Gastroesophageal sphincter (tissue), 4 donors: ENCODE measurements at regions not wholly inside any gene's neighbourhood (a gene's known extent, or its start where the extent isn't known, plus 50 kb on each side); places are given as distances from the start of the nearest gene placed in this dataset.

ENCODE experiments used
- ATAC-seq: fragments of 150-250 bp; one replicate; pipeline ENCODE4 v1.9.1; 2016; ENCODE audit warnings: mild to moderate bottlenecking, moderate library complexity
- H3K27ac ChIP-seq, 4 donors: fragments of 200-600 bp; sonication (generic) in 3 of 4; 1 replicate in 3 of 4; 2 replicates in 1 of 4; pipeline ENCODE4 v1.5.1; 2016 to 2019
- H3K27me3 ChIP-seq: fragments of 200-600 bp; sonication (generic); one replicate; pipeline ENCODE4 v1.5.1; 2019
- H3K36me3 ChIP-seq, 2 donors: fragments of 200-600 bp; sonication (generic); one replicate each; pipeline ENCODE4 v1.5.1; 2019; ENCODE audit warnings: control low read depth in 1 of 2
- H3K4me1 ChIP-seq, 3 donors: fragments of 200-600 bp; sonication (generic); 1 replicate in 2 of 3; 2 replicates in 1 of 3; pipeline ENCODE4 v1.5.1; 2016 to 2019; ENCODE audit warnings: control low read depth in 2 of 3
- H3K4me3 ChIP-seq, 2 donors: fragments of 200-600 bp; sonication (generic); one replicate each; pipeline ENCODE4 v1.5.1; 2019; ENCODE audit warnings: mild to moderate bottlenecking in 1 of 2, moderate library complexity in 1 of 2
- H3K9me3 ChIP-seq, 3 donors: fragments of 200-600 bp; sonication (generic); one replicate each; pipeline ENCODE4 v1.5.1; 2017 to 2019; ENCODE audit warnings: control low read depth in 2 of 3
- EP300 ChIP-seq: sonication (generic); formaldehyde crosslinking; IDR thresholded peaks from one replicate; pipeline ENCODE4 v1.6.1; 2017; ENCODE audit warnings: antibody characterized with exemption, mild to moderate bottlenecking
- POLR2A ChIP-seq, 2 donors: fragments of 450-650 bp; IDR thresholded peaks; one replicate each; pipeline ENCODE4 v1.6.1; 2017; ENCODE audit warnings: antibody characterized with exemption in 2 of 2, mild to moderate bottlenecking in 2 of 2, moderate library complexity in 1 of 2
- POLR2AphosphoS5 ChIP-seq: sonication (generic); formaldehyde crosslinking; IDR thresholded peaks from one replicate; pipeline ENCODE4 v1.6.1; 2017; ENCODE audit warnings: antibody characterized with exemption
- WGBS, 2 donors: methylation state at CpG; one replicate each; pipeline ENCODE4 v1.1.5; 2018; ENCODE audit warnings: low coverage in 1 of 2; 5-methylcytosine and 5-hydroxymethylcytosine counted together
- TF ChIP-seq, protein P1 (sequence below), 4 experiments: fragments of 200-600 bp in 2 of 4; fragments of 450-650 bp in 2 of 4; sonication (generic) in 1 of 4; IDR thresholded peaks; one replicate each; pipeline ENCODE4 v1.5.1; 2017 to 2019; ENCODE audit warnings: antibody characterized with exemption in 4 of 4, mild to moderate bottlenecking in 2 of 4, moderate library complexity in 2 of 4

DNA sequence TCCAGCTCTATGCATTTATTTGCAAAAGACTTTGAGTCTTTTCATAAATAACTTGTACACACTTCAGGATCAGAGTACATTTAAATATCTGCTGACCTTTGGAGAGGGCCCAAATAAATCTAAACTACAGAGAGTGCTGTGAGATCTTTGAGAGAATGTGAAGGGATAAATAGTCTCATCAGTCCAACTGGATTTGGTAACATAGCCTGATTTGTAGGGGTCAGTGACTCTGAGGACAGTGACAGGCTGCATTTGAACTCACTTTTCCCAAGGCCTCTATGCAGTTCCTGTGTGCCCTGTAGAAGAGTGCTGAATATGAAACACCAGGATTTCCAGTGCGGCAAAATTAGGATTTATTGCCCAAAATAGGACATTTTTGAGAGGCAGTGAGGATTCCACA lies 136.2 kb downstream of the ZPLD1 start:
- Histone ChIP-seq H3K27ac (no peak overlapping the region), H3K4me1 (no peaks in the 10 kb centered on the region), H3K9me3 (no peaks in the 10 kb centered on the region), H3K27me3 (no peaks in the 10 kb centered on the region), H3K36me3 (no peaks in the 10 kb centered on the region), H3K4me3 (no peak overlapping the region)
- 100% methylated on average over 1 of the region's 1 CpG for whole genome bisulfite sequencing, 2 donors
- no peak for TF ChIP-seq POLR2A (IDR thresholded peaks at IDR 0.05)
- TF ChIP-seq POLR2AphosphoS5, result no peak
- TF ChIP-seq EP300, result no peak
- TF ChIP-seq, protein P1, sequence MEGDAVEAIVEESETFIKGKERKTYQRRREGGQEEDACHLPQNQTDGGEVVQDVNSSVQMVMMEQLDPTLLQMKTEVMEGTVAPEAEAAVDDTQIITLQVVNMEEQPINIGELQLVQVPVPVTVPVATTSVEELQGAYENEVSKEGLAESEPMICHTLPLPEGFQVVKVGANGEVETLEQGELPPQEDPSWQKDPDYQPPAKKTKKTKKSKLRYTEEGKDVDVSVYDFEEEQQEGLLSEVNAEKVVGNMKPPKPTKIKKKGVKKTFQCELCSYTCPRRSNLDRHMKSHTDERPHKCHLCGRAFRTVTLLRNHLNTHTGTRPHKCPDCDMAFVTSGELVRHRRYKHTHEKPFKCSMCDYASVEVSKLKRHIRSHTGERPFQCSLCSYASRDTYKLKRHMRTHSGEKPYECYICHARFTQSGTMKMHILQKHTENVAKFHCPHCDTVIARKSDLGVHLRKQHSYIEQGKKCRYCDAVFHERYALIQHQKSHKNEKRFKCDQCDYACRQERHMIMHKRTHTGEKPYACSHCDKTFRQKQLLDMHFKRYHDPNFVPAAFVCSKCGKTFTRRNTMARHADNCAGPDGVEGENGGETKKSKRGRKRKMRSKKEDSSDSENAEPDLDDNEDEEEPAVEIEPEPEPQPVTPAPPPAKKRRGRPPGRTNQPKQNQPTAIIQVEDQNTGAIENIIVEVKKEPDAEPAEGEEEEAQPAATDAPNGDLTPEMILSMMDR (IDR thresholded peaks at IDR 0.05), result no peak
- no peak for ATAC-seq

DNA sequence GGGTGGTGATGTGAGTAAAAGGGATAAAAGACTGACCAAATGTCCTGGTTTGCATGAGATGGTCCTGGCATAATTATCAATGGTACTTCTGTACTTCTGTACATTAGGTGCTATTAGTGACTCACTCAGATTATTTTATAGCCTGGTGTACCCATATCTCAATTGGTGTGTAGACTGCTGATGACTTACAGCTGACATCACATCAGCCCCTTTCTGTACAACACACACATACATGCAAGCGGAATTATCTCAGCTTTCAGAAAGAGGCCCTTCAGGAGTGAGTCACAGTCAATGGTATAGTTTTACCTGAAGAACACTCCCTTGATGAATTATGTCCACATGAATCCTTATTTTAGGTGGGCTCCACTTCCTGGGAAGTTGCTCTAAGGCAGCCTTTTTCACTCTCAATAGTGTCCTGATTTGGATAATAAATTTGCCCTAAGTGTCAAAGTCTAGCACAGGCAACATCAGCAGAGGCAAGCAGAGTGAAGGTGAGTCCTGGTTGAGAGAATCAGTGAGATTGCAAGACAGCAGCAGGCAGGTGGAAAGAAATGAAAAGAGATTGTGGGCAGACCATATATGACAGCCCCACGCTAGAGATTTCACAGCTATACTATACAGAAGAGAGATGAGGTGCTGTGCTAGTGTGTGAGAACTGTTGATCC lies 137.0 kb downstream of the ZPLD1 start:
- ATAC-seq, result no peak
- WGBS, 2 donors, result 85 to 95% methylated on average over 2 of the region's 2 CpGs
- TF ChIP-seq POLR2A (IDR thresholded peaks at IDR 0.05) (no peak), POLR2AphosphoS5 (no peak), EP300 (no peak)
- TF ChIP-seq, protein P1 (IDR thresholded peaks at IDR 0.05), result no peak

DNA sequence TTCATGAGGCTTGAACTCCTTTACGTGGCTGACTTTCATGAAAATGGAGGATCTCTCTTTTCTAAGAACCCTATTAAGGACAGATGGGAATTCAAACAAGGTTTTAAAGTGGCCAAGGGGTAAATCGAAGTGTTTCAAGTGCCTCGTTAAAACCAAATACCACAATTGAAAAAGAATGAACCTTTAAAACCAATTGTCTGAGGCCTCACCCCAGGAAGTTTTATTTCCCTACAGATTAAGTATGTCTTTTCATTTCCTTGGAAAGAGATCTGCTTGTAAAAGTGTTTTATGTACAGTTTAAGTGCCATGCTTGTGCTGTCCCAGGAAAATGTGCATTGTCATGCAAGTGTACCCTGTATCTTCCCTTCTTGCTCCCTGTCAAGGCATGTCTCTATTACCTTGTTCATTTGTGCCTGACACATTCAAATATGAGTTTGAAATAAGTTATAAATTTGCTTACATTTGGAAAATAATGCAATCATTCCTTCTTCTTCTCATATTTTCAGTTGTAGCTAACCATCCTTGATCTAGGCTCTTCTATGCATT lies 138.7 kb downstream of the ZPLD1 start:
- Histone ChIP-seq H3K36me3 (no peaks in the 10 kb centered on the region), H3K4me1 (no peaks in the 10 kb centered on the region), H3K9me3 (no peaks in the 10 kb centered on the region), H3K27me3 (no peaks in the 10 kb centered on the region), H3K4me3 (no peak overlapping the region), H3K27ac (no peak overlapping the region)
- WGBS, 2 donors, result 84 to 92% methylated on average over 3 of the region's 3 CpGs
- TF ChIP-seq, protein P1 (IDR thresholded peaks at IDR 0.05), result no peak
- TF ChIP-seq POLR2AphosphoS5, result no peak
- no peak for TF ChIP-seq POLR2A (IDR thresholded peaks at IDR 0.05)
- no peak for TF ChIP-seq EP300
- ATAC-seq, result no peak

More for the DNA sequence above, 137.0 kb downstream of the ZPLD1 start:
- H3K27me3 ChIP-seq, result no peaks in the 10 kb centered on the region
- H3K36me3 ChIP-seq, result no peaks in the 10 kb centered on the region
- H3K4me3 ChIP-seq, result no peak overlapping the region
- H3K4me1 ChIP-seq, result no peaks in the 10 kb centered on the region
- H3K27ac ChIP-seq, result no peak overlapping the region
- no peaks in the 10 kb centered on the region for H3K9me3 ChIP-seq

DNA sequence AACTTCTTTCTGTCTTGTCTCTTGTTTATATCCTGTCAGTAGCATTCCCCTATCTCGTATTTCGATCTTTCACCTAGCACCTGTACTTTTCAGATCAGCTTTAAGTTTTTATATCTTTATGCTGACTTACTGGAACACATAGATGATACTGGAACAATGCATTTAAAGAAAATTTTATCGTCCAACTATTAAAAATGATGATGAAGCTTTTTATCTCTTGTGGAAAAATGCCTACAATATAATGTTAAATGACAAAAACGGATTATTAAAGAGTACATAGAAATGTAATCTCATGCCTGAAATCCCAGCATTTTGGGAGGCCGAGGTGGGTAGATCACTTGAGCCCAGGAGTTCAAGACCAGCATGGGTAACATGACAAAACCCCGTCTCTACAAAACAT lies 139.5 kb downstream of the ZPLD1 start:
- Histone ChIP-seq H3K36me3 (no peaks in the 10 kb centered on the region), H3K9me3 (no peaks in the 10 kb centered on the region), H3K4me1 (no peaks in the 10 kb centered on the region), H3K4me3 (no peak overlapping the region), H3K27me3 (no peaks in the 10 kb centered on the region), H3K27ac (no peak overlapping the region)
- 63 to 72% methylated on average over 5 to 6 of the region's 6 CpGs for WGBS, 2 donors
- ATAC-seq, result no peak
- TF ChIP-seq POLR2AphosphoS5, result no peak
- no peak for TF ChIP-seq POLR2A (IDR thresholded peaks at IDR 0.05)
- TF ChIP-seq EP300, result no peak
- TF ChIP-seq, protein P1 (IDR thresholded peaks at IDR 0.05), result no peak

DNA sequence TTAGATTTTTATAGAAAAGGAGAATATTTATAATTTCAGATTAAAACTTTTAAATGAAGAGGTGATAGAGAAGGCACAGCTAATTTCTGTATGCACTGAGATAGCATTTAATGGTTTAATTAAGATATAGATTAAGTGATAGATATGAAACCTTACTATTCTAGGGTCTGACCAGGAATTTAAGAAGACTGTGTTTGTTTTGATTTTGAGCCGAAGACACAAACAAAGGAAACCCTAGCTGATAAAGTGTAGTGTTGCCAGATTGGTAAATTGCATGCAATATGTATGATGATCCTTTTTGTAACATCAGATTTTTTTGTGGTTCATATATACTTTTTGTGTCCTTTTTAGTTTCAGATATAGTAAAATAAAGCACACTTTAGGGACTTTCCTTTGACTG lies 141.8 kb downstream of the ZPLD1 start:
- Histone ChIP-seq H3K36me3 (no peaks in the 10 kb centered on the region), H3K9me3 (no peaks in the 10 kb centered on the region), H3K4me3 (no peak overlapping the region), H3K4me1 (no peaks in the 10 kb centered on the region), H3K27me3 (no peaks in the 10 kb centered on the region), H3K27ac (no peak overlapping the region)
- TF ChIP-seq POLR2AphosphoS5, result no peak
- TF ChIP-seq, protein P1 (IDR thresholded peaks at IDR 0.05), result no peak
- no peak for TF ChIP-seq POLR2A (IDR thresholded peaks at IDR 0.05)
- no peak for TF ChIP-seq EP300
- 53 to 57% methylated on average over 1 of the region's 1 CpG for WGBS, 2 donors
- no peak for ATAC-seq
